WERI-Rb-1 (cell line): ENCODE measurements at regions not wholly inside any gene's neighbourhood (a gene's known extent, or its start where the extent isn't known, plus 50 kb on each side); places are given as distances from the start of the nearest gene placed in this dataset.

Source experiments
- DNase-seq: peaks from one replicate; pipeline ENCODE4 v3.0.0-alpha.2; 2020
- H3K27ac ChIP-seq: fragments of 250-450 bp; sonication (Bioruptor Pico); 2 replicates; pipeline ENCODE4 v1.5.1; 2020; ENCODE audit warnings: mild to moderate bottlenecking, moderate library complexity
- H3K27me3 ChIP-seq: fragments of 250-450 bp; sonication (Bioruptor Pico); 2 replicates; pipeline ENCODE4 v1.5.1; 2021; ENCODE audit warnings: mild to moderate bottlenecking, low read depth, moderate library complexity; ENCODE audit not compliant: insufficient read depth, severe bottlenecking
- H3K36me3 ChIP-seq: fragments of 250-450 bp; sonication (Bioruptor Pico); 2 replicates; pipeline ENCODE4 v1.5.1; 2020; ENCODE audit warnings: mild to moderate bottlenecking, moderate library complexity
- H3K4me3 ChIP-seq: 2 replicates; pipeline ENCODE4 v1.5.1; 2011; ENCODE audit warnings: low read depth, mild to moderate bottlenecking, control low read depth, low read length
- H3K9me3 ChIP-seq: fragments of 250-450 bp; sonication (Bioruptor Pico); 2 replicates; pipeline ENCODE4 v1.5.1; 2021; ENCODE audit warnings: mild to moderate bottlenecking, moderate library complexity; ENCODE audit not compliant: severe bottlenecking
- CTCF ChIP-seq: IDR thresholded peaks from 2 replicates; pipeline ENCODE4 v1.5.1; 2011; ENCODE audit warnings: low read depth, mild to moderate bottlenecking, control low read depth, inconsistent platforms, low read length

- no peak overlapping the region for H3K27ac ChIP-seq
- no peak for DNase-seq
- H3K4me3 ChIP-seq = no peak overlapping the region
- H3K27me3 ChIP-seq = no peaks in the 10 kb centered on the region
- no peaks in the 10 kb centered on the region for H3K36me3 ChIP-seq
- TF ChIP-seq CTCF = no peak
- H3K9me3 ChIP-seq = no peaks in the 10 kb centered on the region
These were observed 203.8 kb upstream of the CDH7 start for GRCh38 chr18:65547046-65547445.

- no peaks in the 10 kb centered on the region for H3K36me3 ChIP-seq
- no peak for DNase-seq
- no peak overlapping the region for H3K4me3 ChIP-seq
- no peak for TF ChIP-seq CTCF
- no peak overlapping the region for H3K27ac ChIP-seq
- H3K27me3 ChIP-seq = no peaks in the 10 kb centered on the region
- H3K9me3 ChIP-seq = no peaks in the 10 kb centered on the region
These were observed 206.1 kb upstream of the CDH7 start for GRCh38 chr18:65544701-65545100.

GRCh38 chr18:65527879-65528633 lies 222.8 kb upstream of the CDH7 start:
- Histone ChIP-seq H3K27me3 (no peaks in the 10 kb centered on the region), H3K9me3 (no peaks in the 10 kb centered on the region), H3K36me3 (no peaks in the 10 kb centered on the region), H3K4me3 (no peak overlapping the region), H3K27ac (no peak overlapping the region)
- DNase-seq = no peak
- TF ChIP-seq CTCF = no peak

GRCh38 chr18:65526099-65526498 lies 224.7 kb upstream of the CDH7 start:
- no peak overlapping the region for H3K27ac ChIP-seq
- no peak for TF ChIP-seq CTCF

GRCh38 chr18:65523461-65523860 lies 227.4 kb upstream of the CDH7 start:
- DNase-seq = no peak
- 0 out of 2 replicates have a peak, but pooled peaks have one; percentile 5 for TF ChIP-seq CTCF
- H3K27ac ChIP-seq = no peak overlapping the region
- H3K27me3 ChIP-seq = no peaks in the 10 kb centered on the region
- no peak overlapping the region for H3K4me3 ChIP-seq
- no peaks in the 10 kb centered on the region for H3K36me3 ChIP-seq
- H3K9me3 ChIP-seq = no peaks in the 10 kb centered on the region

More at GRCh38 chr18:65526099-65526498, 224.7 kb upstream of the CDH7 start:
- no peak overlapping the region for H3K4me3 ChIP-seq
- DNase-seq = no peak
- H3K27me3 ChIP-seq = no peaks in the 10 kb centered on the region
- no peaks in the 10 kb centered on the region for H3K36me3 ChIP-seq
- no peaks in the 10 kb centered on the region for H3K9me3 ChIP-seq

GRCh38 chr18:65522907-65523306 lies 227.9 kb upstream of the CDH7 start:
- Histone ChIP-seq H3K36me3 (no peaks in the 10 kb centered on the region), H3K4me3 (no peak overlapping the region), H3K9me3 (no peaks in the 10 kb centered on the region), H3K27ac (no peak overlapping the region), H3K27me3 (no peaks in the 10 kb centered on the region)
- DNase-seq = no peak
- no peak for TF ChIP-seq CTCF
